K562 (cell line): ENCODE measurements at regions not wholly inside any gene's neighbourhood (a gene's known extent, or its start where the extent isn't known, plus 50 kb on each side); places are given as distances from the start of the nearest gene placed in this dataset.

Experiments
- ATAC-seq: fragments of 200-7000 bp; cut with Tn5 transposase; 3 replicates; pipeline ENCODE4 v1.9.1; 2020; ENCODE audit warnings: moderate library complexity
- BruUV-seq: library from RNA; stranded (reverse); fragments of 400-500 nt; replicated peaks from 2 replicates; lab custom pipeline; 2021; lab: Mats Ljungman, UMichigan
- CTCF ChIA-PET: fragments of 300-600 bp; formaldehyde crosslinking; extraction: SDS; loops from one replicate; lab custom pipeline; 2021; ENCODE audit warnings: low intra/inter-chr PET ratio; lab: Yijun Ruan, JAX
- POLR2A ChIA-PET: fragments of 300-600, 350-650 bp; sonication (Branson Sonifier 250); formaldehyde crosslinking; extraction: SDS; loops from one replicate; lab custom pipeline; 2021; ENCODE audit warnings: antibody characterized with exemption, inconsistent platforms; lab: Yijun Ruan, JAX
- DNase-seq, 4 experiments: peaks; one replicate each; pipeline versions ENCODE4 v3.0.0 to v3.0.0-alpha.2; 2011 to 2018; ENCODE audit warnings: low spot score in 3 of 4, mixed read lengths in 3 of 4; ENCODE audit errors: extremely low read depth in 1 of 4
- FAIRE-seq: peaks from 2 replicates; lab custom pipeline; 2011; peaks lifted over from hg19 to GRCh38; lab: Jason Lieb, UNC
- H2AFZ ChIP-seq: 2 replicates; pipeline ENCODE4 v1.6.0; 2011; ENCODE audit warnings: low read depth, low read length, control low read depth, inconsistent platforms
- H3K27ac ChIP-seq: fragments of 200-600 bp; 3 replicates; pipeline ENCODE4 v1.8.0; 2011; ENCODE audit warnings: low read depth, mild to moderate bottlenecking, control low read depth, inconsistent platforms, low read length, moderate library complexity, mixed read lengths; ENCODE audit errors: extremely low read depth
- H3K27me3 ChIP-seq, 2 experiments: fragments of 300-600 bp in 1 of 2; 2 replicates in 1 of 2; 3 replicates in 1 of 2; pipeline versions ENCODE4 v1.6.0 to v1.8.0; 2011; ENCODE audit warnings: inconsistent platforms in 2 of 2, low read length in 2 of 2, mild to moderate bottlenecking in 1 of 2, mixed read lengths in 1 of 2, moderate library complexity in 1 of 2; ENCODE audit not compliant: control insufficient read depth in 2 of 2, insufficient read depth in 2 of 2
- H3K36me3 ChIP-seq: fragments of 300-600 bp; 3 replicates; pipeline ENCODE4 v1.8.0; 2011; ENCODE audit warnings: mild to moderate bottlenecking, low read length, inconsistent platforms; ENCODE audit not compliant: control insufficient read depth, insufficient read depth
- H3K4me1 ChIP-seq, 2 experiments: fragments of 200-600 bp in 1 of 2; replicated peaks in 1 of 2; 2 replicates in 1 of 2; 3 replicates in 1 of 2; pipeline versions ENCODE4 v1.5.1 to v1.8.0; 2011; ENCODE audit warnings: inconsistent platforms in 2 of 2, low read length in 2 of 2, mild to moderate bottlenecking in 1 of 2, mixed read lengths in 1 of 2, moderate library complexity in 1 of 2; ENCODE audit not compliant: control insufficient read depth in 2 of 2, insufficient read depth in 2 of 2
- H3K4me2 ChIP-seq: 2 replicates; pipeline ENCODE4 v1.6.1; 2011; ENCODE audit warnings: low read length, control low read depth, inconsistent platforms, mixed read lengths; ENCODE audit not compliant: insufficient read depth
- H3K4me3 ChIP-seq: fragments of 200-600 bp; sonication (generic), shearing (Covaris generic); 2 replicates; pipeline ENCODE4 v1.5.1; 2016; ENCODE audit warnings: control low read depth, inconsistent platforms
- H3K79me2 ChIP-seq: fragments of 200-600 bp; 3 replicates; pipeline ENCODE4 v1.8.0; 2011; ENCODE audit warnings: low read length, inconsistent platforms; ENCODE audit not compliant: control insufficient read depth, insufficient read depth
- H3K9ac ChIP-seq, 2 experiments: 2 replicates each; pipeline versions ENCODE4 v1.6.0 to v1.6.1; 2011; ENCODE audit warnings: low read depth in 2 of 2, low read length in 2 of 2, control low read depth in 1 of 2, inconsistent platforms in 1 of 2, mild to moderate bottlenecking in 1 of 2, mixed read lengths in 1 of 2; ENCODE audit not compliant: insufficient read depth in 1 of 2
- H3K9me1 ChIP-seq: one replicate; pipeline ENCODE4 v1.6.0; 2011; ENCODE audit warnings: inconsistent platforms, mild to moderate bottlenecking, low read length, moderate library complexity; ENCODE audit not compliant: control insufficient read depth, insufficient read depth
- H3K9me3 ChIP-seq: replicated peaks from 2 replicates; pipeline ENCODE4 v1.5.1; 2011; ENCODE audit warnings: low read depth, low read length, inconsistent platforms; ENCODE audit not compliant: control insufficient read depth, insufficient read depth
- H4K20me1 ChIP-seq: replicated peaks from 2 replicates; pipeline ENCODE4 v1.6.1; 2011; ENCODE audit warnings: low read length, inconsistent platforms, mixed read lengths; ENCODE audit not compliant: control insufficient read depth, insufficient read depth
- ETV6 ChIP-seq, 3 experiments: fragments of 150-350 bp in 1 of 3; sonication (generic) in 1 of 3; formaldehyde crosslinking in 1 of 3; IDR thresholded peaks; 2 replicates each; pipeline versions ENCODE4 v1.6.1 to v1.8.0; 2014 to 2022; ENCODE audit warnings: borderline replicate concordance in 2 of 3, low read depth in 2 of 3, antibody characterized with exemption in 1 of 3, low read length in 1 of 3, mild to moderate bottlenecking in 1 of 3, missing genetic modification reagents in 1 of 3
- IRF1 ChIP-seq: sonication (generic); formaldehyde crosslinking; IDR thresholded peaks from 2 replicates; pipeline ENCODE4 v1.8.0; 2022; ENCODE audit warnings: missing genetic modification reagents, mild to moderate bottlenecking, borderline replicate concordance
- NCOA6 ChIP-seq: fragments of 450-650 bp; IDR thresholded peaks from 2 replicates; pipeline ENCODE4 v1.6.1; 2017; ENCODE audit warnings: mild to moderate bottlenecking
- NR2F6 ChIP-seq: fragments of 450-650 bp; formaldehyde crosslinking; IDR thresholded peaks from 2 replicates; pipeline ENCODE4 v1.4.0; 2020; ENCODE audit warnings: mild to moderate bottlenecking
- RBBP5 ChIP-seq: fragments of 200-600 bp; sonication (generic); IDR thresholded peaks from 2 replicates; pipeline ENCODE4 v1.6.1; 2012; ENCODE audit warnings: borderline replicate concordance, mild to moderate bottlenecking, low read length, control low read depth, inconsistent platforms; ENCODE audit not compliant: insufficient read depth, poor library complexity, severe bottlenecking
- SP2 ChIP-seq: IDR thresholded peaks from 2 replicates; pipeline ENCODE4 v1.6.1; 2011; ENCODE audit warnings: mild to moderate bottlenecking, low read depth, low read length, moderate library complexity; ENCODE audit not compliant: poor library complexity, severe bottlenecking; ENCODE audit errors: extremely low read depth
- TCF3 ChIP-seq: sonication (generic); formaldehyde crosslinking; IDR thresholded peaks from 2 replicates; pipeline ENCODE4 v1.4.0; 2020; ENCODE audit warnings: mild to moderate bottlenecking, missing genetic modification reagents
- WGBS: fragments of 100-300 bp; shearing (Covaris generic); methylation state at CpG from one replicate; pipeline ENCODE4 v1.1.6; 2016; ENCODE audit warnings: low coverage, mixed read lengths; ENCODE audit not compliant: insufficient coverage; ENCODE audit errors: missing lambda C conversion rate; 5-methylcytosine and 5-hydroxymethylcytosine counted together
- in situ Hi-C: fragments of 300-500 bp; cut with MboI; formaldehyde crosslinking; loops from 4 replicates; pipeline ENCODE4 v1.15.0; 2018; ENCODE audit warnings: inconsistent platforms, mixed read lengths
- intact Hi-C: fragments of 100-400 bp; cut with micrococcal nuclease; formaldehyde crosslinking; loops from 2 replicates; pipeline ENCODE4 v1.14.2; 2022
- TF ChIP-seq, protein P1 (sequence below): fragments of 250-450 bp; sonication (Bioruptor Pico); IDR thresholded peaks from 2 replicates; pipeline ENCODE4 v1.5.1; 2021; ENCODE audit warnings: mild to moderate bottlenecking
- TF ChIP-seq, protein P2 (sequence below): fragments of 450-650 bp; formaldehyde crosslinking; IDR thresholded peaks from 2 replicates; pipeline ENCODE4 v1.4.0; 2020; ENCODE audit warnings: mild to moderate bottlenecking, moderate library complexity
- TF ChIP-seq, protein P3 (sequence below): fragments of 450-650 bp; IDR thresholded peaks from 2 replicates; pipeline ENCODE4 v1.6.1; 2016; ENCODE audit warnings: antibody characterized with exemption

DNA sequence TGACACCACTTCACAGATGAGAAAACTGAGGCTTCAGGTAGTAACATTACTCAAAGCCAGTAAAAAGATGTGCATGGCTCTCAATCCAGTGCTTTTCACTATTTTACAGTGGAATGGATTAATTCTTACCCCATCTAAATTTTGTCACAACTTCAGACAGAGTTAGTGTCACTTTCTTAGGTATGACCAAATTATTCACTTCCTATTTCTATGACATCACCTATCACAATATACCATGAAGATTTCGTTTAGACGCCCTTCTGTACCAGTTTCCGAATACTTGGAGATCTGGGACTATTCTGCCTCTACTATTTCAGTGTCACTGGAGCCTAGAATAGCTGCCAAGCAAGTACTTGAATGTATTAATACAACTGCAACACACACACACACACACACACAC is 437.5 kb downstream of the KLF12 start:
- FAIRE-seq = no peak
- H3K4me2 ChIP-seq = no peak overlapping the region
- no TSS peak for BruUV-seq
- DNase-seq = no peak
- intact Hi-C loops = no loop called here
- no peak overlapping the region for H3K4me3 ChIP-seq
- CTCF ChIA-PET = no interaction called here
- peaks cover 0 to 6% of the 10 kb centered on the region in 2 experiments; a peak in 2 of 5 replicates for H3K27me3 ChIP-seq
- no peak overlapping the region for H2AFZ ChIP-seq
- no peak for ATAC-seq
- H3K4me1 ChIP-seq = no peaks in the 10 kb centered on the region
- no peaks in the 10 kb centered on the region for H3K36me3 ChIP-seq
- H3K9me1 ChIP-seq = no peaks in the 10 kb centered on the region
- H3K79me2 ChIP-seq = no peaks in the 10 kb centered on the region
- no peak overlapping the region for H3K27ac ChIP-seq
- POLR2A ChIA-PET = no interaction called here
- H4K20me1 ChIP-seq = no peaks in the 10 kb centered on the region
- TF ChIP-seq, protein P1, sequence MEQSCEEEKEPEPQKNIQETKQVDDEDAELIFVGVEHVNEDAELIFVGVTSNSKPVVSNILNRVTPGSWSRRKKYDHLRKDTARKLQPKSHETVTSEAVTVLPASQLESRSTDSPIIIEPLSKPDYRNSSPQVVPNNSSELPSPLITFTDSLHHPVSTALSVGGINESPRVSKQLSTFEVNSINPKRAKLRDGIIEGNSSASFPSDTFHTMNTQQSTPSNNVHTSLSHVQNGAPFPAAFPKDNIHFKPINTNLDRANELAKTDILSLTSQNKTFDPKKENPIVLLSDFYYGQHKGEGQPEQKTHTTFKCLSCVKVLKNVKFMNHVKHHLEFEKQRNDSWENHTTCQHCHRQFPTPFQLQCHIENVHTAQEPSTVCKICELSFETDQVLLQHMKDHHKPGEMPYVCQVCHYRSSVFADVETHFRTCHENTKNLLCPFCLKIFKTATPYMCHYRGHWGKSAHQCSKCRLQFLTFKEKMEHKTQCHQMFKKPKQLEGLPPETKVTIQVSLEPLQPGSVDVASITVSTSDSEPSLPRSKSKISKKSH (CRISPR knock-in tag) = no peak
- TF ChIP-seq SP2 (no peak), NCOA6 (no peak), TCF3 (CRISPR knock-in tag) (no peak), RBBP5 (no peak), IRF1 (no peak), NR2F6 (CRISPR knock-in tag) (no peak), ETV6 (IDR thresholded peaks at IDR 0.05; ENCODE audit: borderline replicate concordance in 1 of 2, low read depth in 2 of 2, low read length in 1 of 2) (no peak), ETV6 (CRISPR knock-in tag; IDR thresholded peaks at IDR 0.05; ENCODE audit: borderline replicate concordance) (no peak)
- TF ChIP-seq, protein P2, sequence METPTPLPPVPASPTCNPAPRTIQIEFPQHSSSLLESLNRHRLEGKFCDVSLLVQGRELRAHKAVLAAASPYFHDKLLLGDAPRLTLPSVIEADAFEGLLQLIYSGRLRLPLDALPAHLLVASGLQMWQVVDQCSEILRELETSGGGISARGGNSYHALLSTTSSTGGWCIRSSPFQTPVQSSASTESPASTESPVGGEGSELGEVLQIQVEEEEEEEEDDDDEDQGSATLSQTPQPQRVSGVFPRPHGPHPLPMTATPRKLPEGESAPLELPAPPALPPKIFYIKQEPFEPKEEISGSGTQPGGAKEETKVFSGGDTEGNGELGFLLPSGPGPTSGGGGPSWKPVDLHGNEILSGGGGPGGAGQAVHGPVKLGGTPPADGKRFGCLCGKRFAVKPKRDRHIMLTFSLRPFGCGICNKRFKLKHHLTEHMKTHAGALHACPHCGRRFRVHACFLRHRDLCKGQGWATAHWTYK (CRISPR knock-in tag) = no peak
- TF ChIP-seq, protein P3, sequence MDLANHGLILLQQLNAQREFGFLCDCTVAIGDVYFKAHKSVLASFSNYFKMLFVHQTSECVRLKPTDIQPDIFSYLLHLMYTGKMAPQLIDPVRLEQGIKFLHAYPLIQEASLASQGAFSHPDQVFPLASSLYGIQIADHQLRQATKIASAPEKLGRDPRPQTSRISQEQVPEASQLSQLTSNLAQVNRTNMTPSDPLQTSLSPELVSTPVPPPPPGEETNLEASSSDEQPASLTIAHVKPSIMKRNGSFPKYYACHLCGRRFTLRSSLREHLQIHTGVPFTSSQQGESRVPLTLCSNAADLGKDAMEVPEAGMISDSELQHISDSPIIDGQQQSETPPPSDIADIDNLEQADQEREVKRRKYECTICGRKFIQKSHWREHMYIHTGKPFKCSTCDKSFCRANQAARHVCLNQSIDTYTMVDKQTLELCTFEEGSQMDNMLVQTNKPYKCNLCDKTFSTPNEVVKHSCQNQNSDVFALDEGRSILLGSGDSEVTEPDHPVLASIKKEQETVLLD = no peak
- TF ChIP-seq, all 486 proteins: peak for 0
- Histone ChIP-seq H3K9me3 (no peaks in the 10 kb centered on the region), H3K9ac (no peak overlapping the region)
- 3% methylated on average over 3 of the region's 3 CpGs for WGBS
- in situ Hi-C loops = no loop called here
